GM21526 (cell line): ENCODE measurements at regions not wholly inside any gene's neighbourhood (a gene's known extent, or its start where the extent isn't known, plus 50 kb on each side); places are given as distances from the start of the nearest gene placed in this dataset.

Experiments used
- ATAC-seq: cut with Tn5 transposase; IDR thresholded peaks from one replicate; pipeline ENCODE4 v1.9.1; 2021; ENCODE audit warnings: moderate library complexity; ENCODE audit not compliant: unreplicated experiment, low FRiP score

- no peak for ATAC-seq
Observed at GRCh38 chr2:59662127-59662861, 891.2 kb downstream of the BCL11A start.

GRCh38 chr2:59660262-59660661 is 893.2 kb downstream of the BCL11A start:
- no peak for ATAC-seq

- no peak for ATAC-seq
Observed at GRCh38 chr2:59658906-59659635, 894.4 kb downstream of the BCL11A start.

- no peak for ATAC-seq
Observed at GRCh38 chr2:59655809-59656208, 897.6 kb downstream of the BCL11A start.

- ATAC-seq = no peak
Observed at GRCh38 chr2:59654710-59655109, 898.7 kb downstream of the BCL11A start.

- ATAC-seq = no peak
Observed at GRCh38 chr2:59653164-59653563, 900.3 kb downstream of the BCL11A start.

GRCh38 chr2:59630789-59631188 is 922.7 kb downstream of the BCL11A start:
- ATAC-seq = no peak

GRCh38 chr2:59627599-59627998 is 925.9 kb downstream of the BCL11A start:
- ATAC-seq = no peak

- no peak for ATAC-seq
Observed at GRCh38 chr2:59622599-59623308, 930.7 kb downstream of the BCL11A start.

GRCh38 chr2:59604123-59604522 is 949.3 kb downstream of the BCL11A start:
- ATAC-seq = no peak

- ATAC-seq = peak; percentile 90
Observed at GRCh38 chr2:59594671-59595222, 958.7 kb downstream of the BCL11A start.

- no peak for ATAC-seq
Observed at GRCh38 chr2:59590798-59591197, 962.7 kb downstream of the BCL11A start.

GRCh38 chr2:59589881-59590280 is 963.6 kb downstream of the BCL11A start:
- no peak for ATAC-seq

GRCh38 chr2:59588286-59588685 is 965.2 kb downstream of the BCL11A start:
- ATAC-seq = no peak

GRCh38 chr2:59586176-59586575 is 967.3 kb downstream of the BCL11A start:
- ATAC-seq = no peak

GRCh38 chr2:59585655-59586054 is 967.8 kb downstream of the BCL11A start:
- no peak for ATAC-seq

- ATAC-seq = no peak
Observed at GRCh38 chr2:59584958-59585357, 968.5 kb downstream of the BCL11A start.

- ATAC-seq = no peak
Observed at GRCh38 chr2:59583173-59583765, 970.2 kb downstream of the BCL11A start.

- ATAC-seq = no peak
Observed at GRCh38 chr2:59578349-59578748, 975.1 kb downstream of the BCL11A start.

GRCh38 chr2:59575191-59575590 is 978.3 kb downstream of the BCL11A start:
- no peak for ATAC-seq

- no peak for ATAC-seq
Observed at GRCh38 chr2:59572227-59572626, 981.2 kb downstream of the BCL11A start.
